GM19035 (cell line): ENCODE measurements at regions not wholly inside any gene's neighbourhood (a gene's known extent, or its start where the extent isn't known, plus 50 kb on each side); places are given as distances from the start of the nearest gene placed in this dataset.

ENCODE experiments used
- ATAC-seq: cut with Tn5 transposase; IDR thresholded peaks from one replicate; pipeline ENCODE4 v1.9.1; 2021; ENCODE audit not compliant: unreplicated experiment

- no peak for ATAC-seq
Measured at GRCh38 chr12:118467641-118468305, 91.4 kb downstream of the SUDS3 start.

DNA sequence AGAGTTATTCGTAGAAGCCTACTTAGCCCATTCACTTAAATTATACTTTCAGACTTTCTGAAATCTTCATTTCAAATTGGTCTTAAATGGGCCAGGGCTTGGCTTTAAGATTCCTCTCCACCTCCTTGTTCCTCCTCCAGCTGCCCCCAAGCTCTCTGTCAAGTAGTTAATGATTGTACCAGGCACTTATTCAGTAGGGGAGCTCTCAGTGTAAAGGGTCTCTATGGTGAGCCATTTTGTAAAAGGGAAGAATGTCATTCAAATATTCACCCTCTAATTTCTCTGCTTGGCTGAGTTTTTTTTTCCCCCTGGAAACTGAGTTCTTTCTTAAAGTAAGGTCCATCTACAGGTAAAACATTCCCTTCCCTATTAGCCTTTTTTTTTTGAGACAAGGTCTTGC lies 96.6 kb downstream of the SUDS3 start:
- ATAC-seq, result no peak

GRCh38 chr12:118480235-118480634 lies 103.9 kb downstream of the SUDS3 start:
- ATAC-seq, result no peak

- ATAC-seq, result no peak
Measured at GRCh38 chr12:118488034-118488433, 111.7 kb downstream of the SUDS3 start.

- no peak for ATAC-seq
Measured at GRCh38 chr12:118493962-118494361, 117.6 kb downstream of the SUDS3 start.

DNA sequence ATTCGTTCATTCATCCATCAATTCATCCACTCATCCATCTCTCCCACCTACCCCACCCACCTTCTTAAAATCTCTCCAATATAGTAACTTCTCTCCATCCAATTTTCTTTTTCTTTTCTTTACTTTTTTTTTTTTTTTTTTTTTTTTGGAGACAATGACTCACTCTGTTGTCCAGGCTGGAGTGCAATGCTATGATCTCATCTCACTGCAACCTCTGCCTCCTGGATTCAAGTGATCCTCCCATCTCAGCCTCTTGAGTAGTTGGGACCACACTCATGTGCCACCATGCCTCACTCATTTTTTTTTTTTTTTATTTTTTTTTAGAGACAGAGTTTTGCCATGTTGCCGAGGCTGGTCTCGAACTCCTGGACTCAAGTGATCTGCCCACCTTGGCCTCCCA lies 118.4 kb downstream of the SUDS3 start:
- ATAC-seq, result no peak

DNA sequence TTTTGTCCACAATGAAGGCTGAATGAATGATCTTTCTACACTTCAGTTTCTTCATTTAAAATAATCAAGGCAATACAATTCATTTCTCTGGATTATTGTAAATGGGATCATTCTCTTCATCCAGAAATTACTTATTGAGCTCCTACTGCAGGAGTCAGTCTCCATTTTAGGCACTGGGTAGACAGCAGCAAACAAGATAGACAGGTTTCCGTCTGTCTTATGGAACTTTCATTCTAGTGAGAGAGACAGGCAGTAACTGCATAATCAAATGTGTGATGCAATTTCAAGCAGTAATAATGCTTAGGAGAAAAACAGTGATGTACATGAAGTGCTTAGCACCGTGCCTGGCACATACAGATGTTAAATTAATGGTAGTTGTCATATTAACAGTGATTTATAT lies 118.9 kb downstream of the SUDS3 start:
- no peak for ATAC-seq

DNA sequence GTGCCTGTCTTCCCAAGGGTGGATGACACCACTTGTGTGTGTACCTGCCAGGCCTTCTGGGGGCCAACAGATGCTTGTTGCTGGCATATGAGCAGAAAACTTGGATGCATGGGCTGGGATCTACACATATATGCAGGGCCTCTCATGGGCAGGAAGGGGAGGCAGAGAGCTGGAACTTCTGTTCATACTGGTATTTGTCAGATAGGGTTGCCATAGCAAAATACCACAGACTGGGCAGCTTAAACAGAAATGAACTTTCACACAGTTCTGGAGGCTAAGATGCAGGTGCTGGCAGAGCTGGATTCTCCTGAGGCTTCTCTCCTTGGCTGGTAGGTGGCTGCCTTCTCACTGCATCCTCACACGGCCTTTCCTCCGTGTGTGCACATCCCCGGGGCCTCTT lies 121.8 kb downstream of the SUDS3 start:
- ATAC-seq, result no peak

DNA sequence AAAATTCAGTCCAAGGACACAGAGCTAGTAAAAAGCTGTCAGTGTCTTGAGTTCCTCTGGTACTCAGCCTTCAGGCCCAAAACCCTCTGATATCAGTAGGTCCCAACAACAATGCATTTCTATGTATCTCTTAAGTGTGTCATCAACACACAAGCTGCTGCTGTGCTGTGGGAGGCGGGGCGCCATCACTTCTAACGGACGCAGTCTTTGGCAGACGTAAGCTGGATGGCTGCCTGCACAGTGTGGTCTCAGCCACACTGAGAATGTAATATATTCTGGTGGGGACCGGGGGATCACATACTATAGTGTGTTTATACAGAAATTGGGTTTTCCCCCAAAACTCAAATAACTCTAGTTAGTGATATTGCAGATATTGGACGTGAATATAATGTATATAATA lies 123.9 kb downstream of the SUDS3 start:
- ATAC-seq, result no peak

DNA sequence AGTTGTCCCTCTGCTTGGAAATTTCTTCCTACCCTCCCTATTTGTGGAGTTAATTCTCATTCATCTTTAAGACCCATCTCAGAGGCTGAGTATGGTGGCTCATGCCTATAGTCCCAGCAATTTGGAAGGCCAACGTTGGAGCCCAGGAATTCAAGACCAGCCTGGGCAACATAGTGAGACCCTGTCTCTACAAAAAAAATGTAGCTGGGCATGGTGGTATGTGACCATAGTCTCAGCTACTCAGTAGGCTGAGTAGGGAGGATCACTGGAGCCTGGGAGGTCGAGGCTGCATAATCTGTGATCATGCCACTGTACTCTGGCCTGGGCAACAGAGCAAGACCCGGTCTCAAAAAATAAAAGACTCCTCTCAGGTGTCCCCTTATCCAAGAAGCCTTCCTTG lies 125.1 kb downstream of the SUDS3 start:
- ATAC-seq, result no peak

GRCh38 chr12:118503476-118503875 lies 127.1 kb downstream of the SUDS3 start:
- ATAC-seq, result no peak

GRCh38 chr12:118512669-118513068 lies 136.3 kb downstream of the SUDS3 start:
- no peak for ATAC-seq

- no peak for ATAC-seq
Measured at GRCh38 chr12:118513611-118514010, 137.3 kb downstream of the SUDS3 start.

- ATAC-seq, result no peak
Measured at GRCh38 chr12:118514297-118514696, 137.9 kb downstream of the SUDS3 start.

DNA sequence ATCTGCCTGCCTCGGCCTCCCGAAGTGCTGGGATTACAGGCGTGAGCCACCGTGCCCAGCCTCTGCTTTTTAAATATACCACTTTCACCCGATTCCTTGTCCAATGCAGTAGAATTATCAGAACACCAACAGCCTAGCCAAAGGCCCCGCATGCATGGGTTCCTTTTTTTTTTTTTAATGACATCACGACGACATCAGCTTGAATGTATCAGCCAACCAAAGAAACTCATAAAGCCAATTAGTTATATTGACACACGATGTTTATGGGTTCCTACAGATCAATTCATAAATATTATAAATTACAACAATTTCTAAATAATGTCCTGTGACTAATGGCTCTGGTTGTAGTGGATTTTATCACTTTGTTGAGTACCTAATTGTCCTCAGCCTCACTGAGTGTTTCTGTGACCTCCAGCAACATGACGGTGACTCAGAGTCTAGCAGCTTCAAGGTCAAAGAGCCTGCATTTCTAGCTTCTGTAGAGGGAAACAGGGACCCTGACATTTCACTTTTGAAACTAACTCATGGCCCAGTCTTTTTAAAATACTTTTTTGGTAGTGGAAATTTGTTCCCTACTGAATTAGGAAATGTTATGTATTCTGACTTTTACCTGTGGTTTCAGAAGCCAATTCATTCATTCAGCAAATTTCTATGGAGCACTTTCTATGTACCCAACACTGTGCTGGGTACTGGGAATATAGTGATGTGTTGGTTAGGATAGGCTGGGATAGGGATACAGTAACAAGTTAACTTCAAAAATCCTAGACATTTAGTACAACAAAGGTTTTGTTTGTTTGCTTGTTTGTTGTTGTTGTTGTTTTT lies 144.1 kb downstream of the SUDS3 start:
- no peak for ATAC-seq

- ATAC-seq, result no peak
Measured at GRCh38 chr12:118521036-118521370, 144.6 kb downstream of the SUDS3 start.

- no peak for ATAC-seq
Measured at GRCh38 chr12:118524446-118524845, 148.1 kb downstream of the SUDS3 start.

DNA sequence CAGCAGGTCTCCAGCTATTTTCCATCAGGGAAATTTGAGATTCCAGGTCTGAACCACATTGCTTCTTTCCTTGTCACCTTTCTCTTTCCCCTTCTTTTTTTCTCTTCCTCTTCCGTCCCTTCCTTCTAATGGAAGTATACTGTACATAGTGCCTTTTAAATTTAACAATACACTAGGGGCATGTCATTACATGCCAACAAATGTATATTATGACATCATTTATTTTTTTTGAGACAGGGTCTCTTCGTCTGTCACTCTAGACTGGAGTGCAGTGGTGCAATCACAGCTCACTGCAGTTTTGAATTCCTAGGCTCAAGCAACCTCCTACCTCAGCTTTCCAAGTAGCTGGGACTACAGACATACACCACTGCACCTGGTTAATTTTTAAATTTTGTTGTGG lies 148.9 kb downstream of the SUDS3 start:
- no peak for ATAC-seq

DNA sequence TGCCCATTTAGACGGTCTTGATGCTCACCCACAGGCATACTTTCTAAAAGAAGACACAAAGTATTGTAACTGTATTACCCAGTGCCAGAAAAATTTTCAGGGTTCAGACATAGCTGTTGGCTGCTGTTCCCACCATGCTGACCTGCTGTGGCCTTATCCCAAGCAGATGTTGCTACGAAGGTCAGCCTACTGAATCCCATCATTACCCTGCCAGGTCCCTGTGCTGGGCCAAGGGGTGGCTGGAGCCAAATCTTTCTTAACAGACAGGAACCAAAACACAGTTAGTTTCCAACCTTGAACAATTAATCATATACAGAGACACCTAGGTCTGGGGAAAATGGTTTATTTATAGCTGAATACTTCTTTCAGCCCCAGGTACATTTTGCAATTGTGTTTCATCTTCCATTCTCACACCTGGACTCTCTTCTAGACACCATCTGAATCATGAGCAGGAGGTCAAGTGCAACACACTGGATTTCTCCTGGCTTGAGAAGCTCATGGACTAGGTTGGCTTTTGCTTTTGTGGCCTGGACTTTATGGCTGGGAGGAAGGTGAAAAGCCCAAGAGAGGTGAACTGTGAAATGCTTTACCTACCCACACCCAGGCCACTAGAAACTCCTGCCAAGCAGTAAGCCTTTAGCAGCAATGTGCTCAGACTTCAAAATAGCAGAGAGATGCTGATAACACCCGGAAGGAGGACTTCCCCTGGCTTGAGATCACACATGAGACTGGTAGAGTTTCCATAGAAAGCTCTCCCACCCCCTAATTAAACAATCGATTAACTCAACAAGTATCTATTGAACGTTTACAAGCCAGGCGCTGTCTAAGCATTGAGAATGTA lies 150.1 kb downstream of the SUDS3 start:
- no peak for ATAC-seq

GRCh38 chr12:118527310-118527709 lies 151.0 kb downstream of the SUDS3 start:
- no peak for ATAC-seq

DNA sequence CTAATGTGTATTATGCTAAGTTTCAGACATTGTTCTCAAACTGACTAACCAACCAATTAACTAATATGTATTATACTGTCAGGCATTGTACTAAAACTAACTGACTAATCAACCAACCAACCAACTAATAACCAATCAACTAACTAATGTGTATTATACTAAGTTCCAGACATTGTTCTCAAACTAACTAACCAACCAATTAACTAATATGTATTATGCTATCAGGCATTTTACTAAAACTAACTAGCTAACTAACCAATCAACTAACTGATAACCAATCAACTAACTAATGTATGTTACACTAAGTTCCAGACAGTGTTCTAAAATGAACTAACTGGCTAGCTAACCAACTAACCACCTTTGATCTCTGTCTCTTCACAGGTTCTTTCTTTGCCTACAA lies 152.3 kb downstream of the SUDS3 start:
- ATAC-seq, result no peak

GRCh38 chr12:118534003-118534402 lies 157.6 kb downstream of the SUDS3 start:
- no peak for ATAC-seq
